HEK293T (cell line): ENCODE measurements at regions not wholly inside any gene's neighbourhood (a gene's known extent, or its start where the extent isn't known, plus 50 kb on each side); places are given as distances from the start of the nearest gene placed in this dataset.

ENCODE experiments used
- ARNT ChIP-seq: fragments of 450-650 bp; IDR thresholded peaks from 2 replicates; pipeline ENCODE4 v1.6.1; 2017; ENCODE audit warnings: mild to moderate bottlenecking
- BHLHE40 ChIP-seq: fragments of 450-650 bp; IDR thresholded peaks from 2 replicates; pipeline ENCODE4 v1.6.1; 2016; ENCODE audit warnings: mild to moderate bottlenecking, moderate library complexity, borderline replicate concordance
- CTBP1 ChIP-seq: fragments of 450-650 bp; IDR thresholded peaks from 2 replicates; pipeline ENCODE4 v1.6.1; 2016; ENCODE audit warnings: borderline replicate concordance
- FOXA1 ChIP-seq: fragments of 450-650 bp; IDR thresholded peaks from 2 replicates; pipeline ENCODE4 v1.6.1; 2016; ENCODE audit warnings: mild to moderate bottlenecking
- FOXM1 ChIP-seq: fragments of 450-650 bp; IDR thresholded peaks from 2 replicates; pipeline ENCODE4 v1.6.1; 2017; ENCODE audit warnings: mild to moderate bottlenecking, borderline replicate concordance
- L3MBTL2 ChIP-seq: fragments of 450-650 bp; conservative IDR thresholded peaks from 2 replicates; pipeline ENCODE4 v1.6.1; 2016; ENCODE audit warnings: mild to moderate bottlenecking
- PKNOX1 ChIP-seq: fragments of 450-650 bp; IDR thresholded peaks from 2 replicates; pipeline ENCODE4 v1.6.1; 2016
- SP1 ChIP-seq: fragments of 450-650 bp; IDR thresholded peaks from 2 replicates; pipeline ENCODE4 v1.6.1; 2017
- SUZ12 ChIP-seq: fragments of 450-650 bp; IDR thresholded peaks from 2 replicates; pipeline ENCODE4 v1.6.1; 2016; ENCODE audit warnings: mild to moderate bottlenecking
- TARDBP ChIP-seq: fragments of 450-650 bp; IDR thresholded peaks from 2 replicates; pipeline ENCODE4 v1.6.1; 2016
- ZNF384 ChIP-seq: fragments of 450-650 bp; IDR thresholded peaks from 2 replicates; pipeline ENCODE4 v1.6.1; 2016

GRCh38 chr17:72457712-72458111, 336.9 kb downstream of the SOX9 start:
- TF ChIP-seq TARDBP: no peak
- TF ChIP-seq ARNT: no peak
- no peak for TF ChIP-seq ZNF384
- TF ChIP-seq FOXA1: no peak
- TF ChIP-seq BHLHE40: no peak
- no peak for TF ChIP-seq SUZ12
- no peak for TF ChIP-seq FOXM1
- TF ChIP-seq L3MBTL2: no peak
- no peak for TF ChIP-seq SP1
- no peak for TF ChIP-seq PKNOX1
- TF ChIP-seq CTBP1: no peak
